CD4-positive, alpha-beta T cell treated with Interleukin-21 for 1 hour (primary cell): ENCODE measurements at regions not wholly inside any gene's neighbourhood (a gene's known extent, or its start where the extent isn't known, plus 50 kb on each side); places are given as distances from the start of the nearest gene placed in this dataset.
"Not testable (repeated sequence)": the region's sequence is repeated elsewhere in the genome, so short reads cannot be mapped to it uniquely, and the experiment has no call there.

Experiments
- DNase-seq: peaks from one replicate; pipeline ENCODE4 v3.0.0-alpha.2; 2020

DNA sequence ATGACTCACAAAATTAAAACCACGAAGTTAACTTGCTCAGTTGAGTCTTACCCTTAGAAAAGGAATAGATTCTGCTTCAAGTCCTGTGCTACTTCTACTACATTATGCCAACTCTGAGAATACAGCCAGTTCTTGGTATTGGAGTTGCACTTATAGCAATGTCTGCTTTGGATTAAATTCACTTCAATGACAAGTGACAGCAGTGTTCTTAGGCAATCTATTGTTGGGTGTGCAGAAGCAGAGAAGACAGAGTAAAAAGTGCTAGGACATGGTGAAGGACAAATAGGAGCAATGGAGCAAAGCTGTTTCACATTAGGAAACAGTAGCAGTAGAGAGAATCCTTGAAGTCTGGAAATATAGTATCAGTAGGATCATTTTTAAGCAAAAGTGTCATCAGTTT, 713.1 kb downstream of the SI start:
- no peak for DNase-seq

DNA sequence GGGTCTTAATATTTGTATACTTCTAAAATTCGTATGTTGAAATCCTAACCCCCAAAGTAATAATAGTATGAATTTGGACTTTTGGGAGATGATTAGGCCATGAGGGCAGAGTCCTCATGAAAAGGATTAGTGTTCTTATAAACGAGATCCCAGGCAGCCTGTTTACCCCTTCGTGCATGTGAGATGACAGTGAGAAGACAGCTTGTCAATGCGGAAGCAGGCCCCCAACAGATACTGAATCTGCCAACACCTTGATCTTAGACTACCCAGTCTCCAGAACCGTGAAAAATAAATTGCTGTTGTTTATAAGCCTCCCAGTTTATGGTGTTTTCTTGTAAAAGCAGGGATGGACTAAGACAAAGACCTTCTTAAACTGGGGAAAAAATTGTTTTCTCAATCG, 714.2 kb downstream of the SI start:
- no peak for DNase-seq

DNA sequence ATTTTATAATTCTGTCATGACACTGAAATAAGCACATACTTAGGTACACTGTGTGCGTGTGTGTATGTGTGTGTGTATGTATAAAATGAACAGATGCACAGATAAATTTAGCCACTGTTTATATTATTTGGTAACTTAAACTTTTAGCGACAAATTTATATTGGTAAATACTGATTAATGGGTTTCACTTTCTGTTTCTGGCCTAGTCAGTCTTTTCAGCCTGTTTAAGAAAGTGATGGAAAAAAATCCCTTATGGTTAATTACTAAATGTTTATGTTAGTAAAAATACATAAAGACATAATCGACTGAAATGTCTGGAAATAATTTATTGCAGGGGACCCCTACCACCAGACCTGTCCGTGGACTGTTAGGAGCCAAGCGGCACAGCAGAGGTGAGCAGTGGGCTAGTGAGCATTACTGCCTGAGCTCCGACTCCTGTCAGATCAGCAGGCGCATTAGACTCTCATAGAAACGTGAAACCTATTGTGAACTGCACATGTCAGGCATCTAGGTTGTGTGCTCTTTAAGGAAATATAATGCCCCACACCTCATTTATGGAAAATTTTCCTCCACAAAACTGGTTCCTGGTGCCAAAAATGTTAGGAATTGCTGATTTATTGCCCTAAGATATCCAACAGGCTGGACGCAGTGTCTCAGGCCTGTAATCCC, 717.4 kb downstream of the SI start:
- DNase-seq, result no peak

DNA sequence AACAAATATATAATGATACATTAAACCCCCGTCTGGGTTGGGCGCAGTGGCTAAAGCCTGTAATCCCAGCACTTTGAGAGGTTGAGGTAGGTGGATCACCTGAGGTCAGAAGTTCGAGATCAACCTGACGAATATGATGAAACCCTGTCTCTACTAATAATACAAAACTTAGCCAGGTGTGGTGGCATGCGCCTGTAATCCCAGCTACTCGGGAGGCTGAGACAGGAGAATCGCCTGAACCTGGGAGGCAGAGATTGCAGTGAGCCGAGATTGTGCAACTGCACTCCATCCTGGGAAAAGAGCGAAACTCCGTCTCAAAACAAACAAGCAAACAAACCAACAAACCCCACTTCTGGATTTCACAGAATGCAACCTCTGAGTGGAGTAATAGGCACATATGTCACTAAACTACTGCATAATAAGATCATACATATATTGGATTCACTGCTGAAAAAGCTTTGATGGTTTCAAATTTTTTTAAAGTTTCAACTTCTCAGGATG, 718.2 kb downstream of the SI start:
- no peak for DNase-seq

DNA sequence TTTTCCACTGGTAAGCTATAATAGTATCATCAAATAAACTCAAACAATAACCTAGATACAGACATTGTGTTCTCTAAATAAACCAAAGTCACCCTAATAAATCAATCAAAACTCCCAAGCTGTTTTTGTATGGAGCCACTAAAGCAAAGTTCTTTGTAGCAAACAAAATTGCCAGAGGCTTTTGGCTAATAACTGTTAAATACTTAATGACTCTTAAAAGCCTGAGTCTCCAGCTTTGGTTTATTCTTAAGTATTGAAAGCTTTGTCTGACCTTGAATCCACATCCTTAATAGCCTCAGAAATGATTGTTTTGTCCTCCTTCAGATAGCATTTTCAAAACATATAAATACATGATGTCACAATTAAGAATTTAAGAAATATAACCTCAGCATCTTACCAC, 725.3 kb downstream of the SI start:
- DNase-seq, result no peak

GRCh38 chr3:164351131-164351530, 727.2 kb downstream of the SI start:
- DNase-seq, result no peak

GRCh38 chr3:164342206-164342605, 736.1 kb downstream of the SI start:
- not testable (repeated sequence) for DNase-seq

DNA sequence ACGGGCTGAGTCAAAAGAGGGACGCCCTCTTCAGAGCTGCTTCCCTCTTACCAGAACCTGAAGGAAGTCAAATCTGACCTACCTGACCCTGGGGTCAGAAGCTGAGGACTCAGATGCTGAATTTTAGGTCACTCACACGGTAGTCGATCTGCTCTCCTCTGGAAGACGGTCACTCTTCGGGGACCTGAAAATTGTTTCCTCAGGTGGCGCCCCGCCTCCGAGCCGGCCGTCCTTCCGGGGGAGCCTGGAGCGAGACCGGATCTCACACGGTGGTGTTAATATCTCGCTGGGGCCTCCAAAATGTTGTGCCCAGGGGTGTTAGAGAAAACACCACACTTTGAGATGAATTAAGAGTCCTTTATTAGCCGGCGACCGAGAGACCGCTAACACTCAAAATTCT, 737.2 kb downstream of the SI start:
- no peak for DNase-seq

DNA sequence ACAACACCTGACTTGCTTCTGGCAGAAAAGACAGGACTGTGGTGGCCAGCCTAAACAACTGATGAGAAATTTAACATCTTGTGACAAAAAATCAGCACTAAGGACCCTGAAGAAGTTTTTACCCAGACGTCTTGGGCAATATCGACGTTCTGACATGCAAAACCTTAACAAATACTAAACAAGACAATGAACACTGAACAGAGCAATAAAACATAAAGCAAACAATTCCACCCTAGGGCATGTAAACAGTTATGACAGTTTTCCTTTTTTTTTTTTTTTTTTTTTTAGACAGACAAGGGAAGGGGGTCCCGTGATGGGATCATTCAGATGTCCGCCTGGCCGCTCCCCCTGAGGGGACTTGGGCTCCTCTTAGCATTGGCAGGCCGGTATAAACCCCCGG, 738.0 kb downstream of the SI start:
- DNase-seq, result no peak

GRCh38 chr3:164332831-164333802, 745.2 kb downstream of the SI start:
- DNase-seq, result no peak

GRCh38 chr3:164326714-164327113, 751.6 kb downstream of the SI start:
- no peak for DNase-seq

GRCh38 chr3:164320962-164321361, 757.3 kb downstream of the SI start:
- no peak for DNase-seq

DNA sequence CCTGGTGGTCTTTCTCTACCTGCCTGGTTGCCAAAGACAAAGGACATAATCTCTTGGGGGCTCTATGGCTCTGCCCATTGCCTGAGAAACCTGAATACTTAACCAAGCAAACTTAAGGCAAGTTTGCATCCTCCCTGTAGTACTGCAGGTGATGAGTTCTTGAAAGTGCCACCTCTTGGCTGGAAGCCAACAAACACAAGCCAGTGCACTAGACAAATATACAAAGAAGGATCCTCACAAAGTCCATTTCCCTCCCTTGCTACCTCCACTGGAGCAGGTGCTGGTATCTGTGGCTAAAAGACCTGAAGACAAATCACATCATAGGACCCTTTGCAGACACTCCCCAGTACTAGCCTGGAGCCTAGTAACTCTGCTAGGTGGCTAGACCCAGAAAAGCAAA, 772.3 kb downstream of the SI start:
- no peak for DNase-seq

DNA sequence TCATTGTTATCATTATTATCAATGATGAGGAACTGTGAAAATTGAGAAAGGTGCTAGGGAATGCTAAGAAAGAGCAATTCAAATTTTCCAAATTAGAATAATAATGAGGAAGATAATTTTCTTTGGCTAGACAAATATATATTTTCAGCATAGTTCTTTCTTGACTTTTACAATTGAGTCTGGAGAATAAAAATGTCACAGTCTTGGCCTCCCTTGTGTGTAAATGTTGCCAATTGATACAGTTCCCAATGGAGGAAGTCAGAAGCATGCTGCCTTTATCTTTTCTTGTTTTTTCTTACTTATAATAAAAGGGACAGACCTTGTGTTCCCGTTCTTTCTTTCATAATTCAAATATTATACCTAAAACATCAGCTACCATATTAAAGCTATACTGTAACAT, 774.4 kb downstream of the SI start:
- DNase-seq, result no peak

- no peak for DNase-seq
Observed at GRCh38 chr3:164302622-164303021, 775.7 kb downstream of the SI start.

DNA sequence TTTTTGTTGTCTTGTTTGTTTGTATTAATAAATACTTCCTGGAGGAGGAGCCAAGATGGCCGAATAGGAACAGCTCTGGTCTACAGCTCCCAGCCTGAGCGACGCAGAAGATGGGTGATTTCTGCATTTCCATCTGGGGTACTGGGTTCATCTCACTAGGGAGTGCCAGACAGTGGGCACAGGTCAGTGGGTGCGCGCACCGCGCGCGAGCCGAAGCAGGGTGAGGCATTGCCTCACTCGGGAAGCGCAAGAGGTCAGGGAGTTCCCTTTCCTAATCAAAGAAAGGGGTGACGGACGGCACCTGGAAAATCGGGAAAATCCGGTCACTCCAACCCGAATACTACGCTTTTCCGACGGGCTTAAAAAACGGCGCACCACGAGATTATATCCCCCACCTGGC, 786.8 kb downstream of the SI start:
- not testable (repeated sequence) for DNase-seq

GRCh38 chr3:164278550-164278949, 799.7 kb downstream of the SI start:
- no peak for DNase-seq

GRCh38 chr3:164267053-164267452, 811.2 kb downstream of the SI start:
- DNase-seq, result no peak

GRCh38 chr3:164250923-164251322, 827.4 kb downstream of the SI start:
- DNase-seq, result no peak

DNA sequence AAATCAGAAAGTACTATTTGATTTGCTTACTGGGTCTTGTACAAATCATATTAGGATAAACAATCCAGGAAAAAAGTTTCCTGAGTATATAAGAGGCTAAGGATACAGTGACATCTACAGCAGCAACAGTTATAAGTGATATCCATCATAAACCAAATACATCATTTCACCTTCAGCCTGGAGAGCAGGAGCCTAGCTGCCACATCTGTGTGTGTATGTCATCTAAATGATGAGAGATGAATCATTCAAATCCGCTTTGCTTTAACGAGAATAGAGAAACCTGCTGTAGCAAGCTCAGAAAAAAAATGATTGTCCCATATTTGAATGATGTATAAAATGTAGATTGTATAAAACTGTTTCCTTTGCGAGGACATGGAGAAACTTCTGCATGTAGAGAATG, 841.4 kb downstream of the SI start:
- DNase-seq, result no peak

- DNase-seq, result no peak
Observed at GRCh38 chr3:164235289-164236028, 842.8 kb downstream of the SI start.

GRCh38 chr3:164233951-164234350, 844.3 kb downstream of the SI start:
- no peak for DNase-seq

DNA sequence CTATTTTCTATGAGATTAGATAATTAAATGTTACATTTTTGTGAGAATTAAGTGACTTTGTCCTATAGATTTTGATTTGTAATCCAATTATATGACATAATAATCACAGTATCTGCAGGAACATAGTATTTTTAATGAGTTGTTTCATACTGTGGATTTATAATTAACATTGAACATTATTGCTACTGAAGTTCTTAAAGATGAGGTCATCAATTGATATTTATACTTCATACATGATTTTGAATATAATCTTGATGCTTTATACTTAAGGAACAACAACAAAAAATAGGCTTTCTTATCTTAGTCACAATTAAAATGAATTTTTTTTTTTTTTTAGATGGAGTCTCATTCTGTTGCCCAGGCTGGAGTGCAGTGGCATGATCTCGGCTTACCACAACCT, 846.6 kb downstream of the SI start:
- DNase-seq, result no peak
